ENCODE measurements at regions not wholly inside any gene's neighbourhood (a gene's known extent, or its start where the extent isn't known, plus 50 kb on each side); places are given as distances from the start of the nearest gene placed in this dataset.

GRCh38 chr4:117420948-117421347 is 335.6 kb upstream of the TRAM1L1 start:
- TF ChIP-seq CTCF (IDR thresholded peaks at IDR 0.05; ENCODE audit: unreplicated experiment), result no peak
- peaks cover 6% of the 10 kb centered on the region for H3K4me1 Mint-ChIP-seq (ENCODE audit: insufficient read depth, unreplicated experiment)

GRCh38 chr4:117421706-117422105 is 336.3 kb upstream of the TRAM1L1 start:
- TF ChIP-seq CTCF (IDR thresholded peaks at IDR 0.05; ENCODE audit: unreplicated experiment), result no peak
- intact Hi-C loops (cut with micrococcal nuclease), result no loop called here
- no peaks in the 10 kb centered on the region for H3K27me3 Mint-ChIP-seq (ENCODE audit: insufficient read depth, unreplicated experiment)
- H3K9me3 Mint-ChIP-seq (ENCODE audit: unreplicated experiment), result no peaks in the 10 kb centered on the region
- BruUV-seq (replicated peaks), result no TSS peak
- H3K4me1 Mint-ChIP-seq (ENCODE audit: insufficient read depth, unreplicated experiment), result peaks cover 6% of the 10 kb centered on the region
- POLR2A ChIA-PET, result no interaction called here
- no peak overlapping the region for H3K4me3 Mint-ChIP-seq (ENCODE audit: unreplicated experiment)
- CTCF ChIA-PET, result no interaction called here
- no peak overlapping the region for H3K27ac Mint-ChIP-seq (ENCODE audit: low read depth, unreplicated experiment)
- H3K36me3 Mint-ChIP-seq (ENCODE audit: insufficient read depth, unreplicated experiment), result no peaks in the 10 kb centered on the region
- DNase-seq (ENCODE audit: unreplicated experiment), result no peak

More at GRCh38 chr4:117420948-117421347, 335.6 kb upstream of the TRAM1L1 start:
- CTCF ChIA-PET, result interaction anchor here (0.7 kb wide), 1 partner anchor 27 kb away, joined by 4 read pairs; no protein-coding TSS in a partner anchor
- H3K9me3 Mint-ChIP-seq (ENCODE audit: unreplicated experiment), result no peaks in the 10 kb centered on the region
- no peaks in the 10 kb centered on the region for H3K36me3 Mint-ChIP-seq (ENCODE audit: insufficient read depth, unreplicated experiment)
- H3K4me3 Mint-ChIP-seq (ENCODE audit: unreplicated experiment), result no peak overlapping the region
- POLR2A ChIA-PET, result interaction anchor here (0.6 kb wide), 1 partner anchor 91 kb away, joined by 3 read pairs; no protein-coding TSS in a partner anchor
- intact Hi-C loops (cut with micrococcal nuclease), result no loop called here
- H3K27me3 Mint-ChIP-seq (ENCODE audit: insufficient read depth, unreplicated experiment), result no peaks in the 10 kb centered on the region
- no TSS peak for BruUV-seq (replicated peaks)
- no peak for DNase-seq (ENCODE audit: unreplicated experiment)
- no peak overlapping the region for H3K27ac Mint-ChIP-seq (ENCODE audit: low read depth, unreplicated experiment)

- Mint-ChIP-seq H3K36me3 (ENCODE audit: insufficient read depth, unreplicated experiment) (no peaks in the 10 kb centered on the region), H3K27me3 (ENCODE audit: insufficient read depth, unreplicated experiment) (no peaks in the 10 kb centered on the region), H3K9me3 (ENCODE audit: unreplicated experiment) (no peaks in the 10 kb centered on the region), H3K27ac (ENCODE audit: low read depth, unreplicated experiment) (no peak overlapping the region), H3K4me1 (ENCODE audit: insufficient read depth, unreplicated experiment) (peaks cover 6% of the 10 kb centered on the region), H3K4me3 (ENCODE audit: unreplicated experiment) (no peak overlapping the region)
- no peak for TF ChIP-seq CTCF (IDR thresholded peaks at IDR 0.05; ENCODE audit: unreplicated experiment)
- no peak for DNase-seq (ENCODE audit: unreplicated experiment)
- POLR2A ChIA-PET, result no interaction called here
- CTCF ChIA-PET, result no interaction called here
- intact Hi-C loops (cut with micrococcal nuclease), result no loop called here
- BruUV-seq (replicated peaks), result no TSS peak
These were observed 336.9 kb upstream of the TRAM1L1 start for GRCh38 chr4:117422297-117422696.

GRCh38 chr4:117425636-117426035 is 340.3 kb upstream of the TRAM1L1 start:
- POLR2A ChIA-PET, result no interaction called here
- DNase-seq (ENCODE audit: unreplicated experiment), result no peak
- TF ChIP-seq CTCF (IDR thresholded peaks at IDR 0.05; ENCODE audit: unreplicated experiment), result no peak
- intact Hi-C loops (cut with micrococcal nuclease), result no loop called here
- BruUV-seq (replicated peaks), result no TSS peak
- Mint-ChIP-seq H3K27me3 (ENCODE audit: insufficient read depth, unreplicated experiment) (no peaks in the 10 kb centered on the region), H3K27ac (ENCODE audit: low read depth, unreplicated experiment) (no peak overlapping the region), H3K4me1 (ENCODE audit: insufficient read depth, unreplicated experiment) (no peaks in the 10 kb centered on the region), H3K36me3 (ENCODE audit: insufficient read depth, unreplicated experiment) (no peaks in the 10 kb centered on the region), H3K4me3 (ENCODE audit: unreplicated experiment) (no peak overlapping the region), H3K9me3 (ENCODE audit: unreplicated experiment) (no peaks in the 10 kb centered on the region)
- CTCF ChIA-PET, result interaction anchor here (0.9 kb wide), 1 partner anchor 23 kb away, joined by 3 read pairs; no protein-coding TSS in a partner anchor

Data from MCF 10A (cell line).